HCT116 (cell line): ENCODE measurements at regions not wholly inside any gene's neighbourhood (a gene's known extent, or its start where the extent isn't known, plus 50 kb on each side); places are given as distances from the start of the nearest gene placed in this dataset.

ENCODE experiments used
- ATAC-seq: fragments of 200-7000 bp; cut with Tn5 transposase; 2 replicates; pipeline ENCODE4 v1.9.1; 2020; ENCODE audit warnings: mild to moderate bottlenecking, moderate library complexity
- BruUV-seq: library from RNA; stranded (reverse); fragments of 400-500 nt; replicated peaks from 2 replicates; lab custom pipeline; 2021; lab: Mats Ljungman, UMichigan
- CTCF ChIA-PET: fragments of 300-600 bp; sonication (Branson Sonifier 250); formaldehyde crosslinking; loops from one replicate; lab custom pipeline; 2021; ENCODE audit warnings: antibody characterized with exemption; lab: Charles Lee
- POLR2A ChIA-PET: fragments of 300-600, 350-600 bp; sonication (Branson Sonifier 250); formaldehyde crosslinking; loops from one replicate; lab custom pipeline; 2021; ENCODE audit warnings: antibody characterized with exemption; lab: Charles Lee
- RAD21 ChIA-PET, 2 experiments: fragments of 300-600 bp; sonication (Branson Sonifier 250); formaldehyde crosslinking; loops; one replicate each; lab custom pipeline; 2023; ENCODE audit warnings: low total read pairs in 2 of 2; ENCODE audit not compliant: uncharacterized antibody in 2 of 2, unreplicated experiment in 2 of 2, low non-redundant PET in 1 of 2; lab: Charles Lee
- DNase-seq: peaks from one replicate; pipeline ENCODE4 v3.0.0-alpha.2; 2010; ENCODE audit warnings: low read depth, low spot score
- H2AFZ ChIP-seq: fragments of 200-600 bp; shearing (Covaris generic), sonication (generic); 2 replicates; pipeline ENCODE4 v1.6.1; 2017; ENCODE audit warnings: low read depth, mixed run types, mixed read lengths, antibody characterized with exemption, low read length; ENCODE audit not compliant: poor library complexity, severe bottlenecking
- H3K27ac ChIP-seq: 2 replicates; pipeline ENCODE4 v1.5.1; 2012; ENCODE audit warnings: low read depth, low read length
- H3K27me3 ChIP-seq: fragments of 200-600 bp; sonication (generic); 2 replicates; pipeline ENCODE4 v1.6.1; 2016; ENCODE audit warnings: mixed run types, low read length, mixed read lengths; ENCODE audit not compliant: insufficient read depth
- H3K36me3 ChIP-seq, 2 experiments: fragments of 200-500 bp in 1 of 2; fragments of 200-600 bp in 1 of 2; sonication (Bioruptor generic) in 1 of 2; sonication (generic) in 1 of 2; 2 replicates each; pipeline versions ENCODE4 v1.5.1 to v1.6.1; 2014 to 2016; ENCODE audit warnings: low read length in 2 of 2, inconsistent platforms in 1 of 2, mixed read lengths in 1 of 2, mixed run types in 1 of 2; ENCODE audit not compliant: insufficient read depth in 2 of 2, control insufficient read depth in 1 of 2
- H3K4me1 ChIP-seq, 2 experiments: fragments of 200-600 bp in 1 of 2; sonication (generic) in 1 of 2; 2 replicates each; pipeline versions ENCODE4 v1.5.1 to v1.6.1; 2012 to 2017; ENCODE audit warnings: low read length in 2 of 2, inconsistent platforms in 1 of 2, mild to moderate bottlenecking in 1 of 2, mixed read lengths in 1 of 2, mixed run types in 1 of 2, moderate library complexity in 1 of 2; ENCODE audit not compliant: insufficient read depth in 2 of 2, control insufficient read depth in 1 of 2
- H3K4me2 ChIP-seq: fragments of 200-600 bp; sonication (generic); 2 replicates; pipeline ENCODE4 v1.6.1; 2017; ENCODE audit warnings: mixed run types, low read length, mixed read lengths
- H3K4me3 ChIP-seq, 2 experiments: fragments of 200-600 bp in 1 of 2; sonication (generic) in 1 of 2; replicated peaks in 1 of 2; 2 replicates each; pipeline ENCODE4 v1.5.1; 2011 to 2016; ENCODE audit warnings: low read length in 2 of 2, control low read depth in 1 of 2, low read depth in 1 of 2, mild to moderate bottlenecking in 1 of 2, mixed read lengths in 1 of 2, mixed run types in 1 of 2
- H3K79me2 ChIP-seq: fragments of 200-600 bp; sonication (generic); 2 replicates; pipeline ENCODE4 v1.6.1; 2017; ENCODE audit warnings: mild to moderate bottlenecking, mixed run types, low read length, moderate library complexity, mixed read lengths; ENCODE audit not compliant: insufficient read depth
- H3K9ac ChIP-seq: fragments of 200-600 bp; sonication (generic); 2 replicates; pipeline ENCODE4 v1.6.1; 2016; ENCODE audit warnings: low read length, mixed read lengths
- H3K9me2 ChIP-seq: fragments of 200-600 bp; sonication (generic), shearing (Covaris generic); 2 replicates; pipeline ENCODE4 v1.6.1; 2017; ENCODE audit warnings: mixed run types, mild to moderate bottlenecking, moderate library complexity; ENCODE audit not compliant: insufficient read depth
- H3K9me3 ChIP-seq, 2 experiments: fragments of 200-500 bp in 1 of 2; fragments of 200-600 bp in 1 of 2; sonication (Bioruptor generic) in 1 of 2; sonication (generic) in 1 of 2; 2 replicates each; pipeline ENCODE4 v1.6.1; 2014 to 2017; ENCODE audit warnings: low read length in 2 of 2, mixed read lengths in 2 of 2, inconsistent platforms in 1 of 2, low read depth in 1 of 2, mild to moderate bottlenecking in 1 of 2, mixed run types in 1 of 2, moderate library complexity in 1 of 2; ENCODE audit not compliant: control insufficient read depth in 1 of 2, insufficient read depth in 1 of 2
- H4K20me1 ChIP-seq: fragments of 200-600 bp; sonication (generic), shearing (Covaris generic); 2 replicates; pipeline ENCODE4 v1.6.1; 2017; ENCODE audit warnings: mixed run types, mild to moderate bottlenecking, moderate library complexity; ENCODE audit not compliant: insufficient read depth
- ATF3 ChIP-seq: IDR thresholded peaks from 2 replicates; pipeline ENCODE4 v1.6.1; 2012
- CEBPB ChIP-seq: IDR thresholded peaks from 2 replicates; pipeline ENCODE4 v1.6.1; 2012; ENCODE audit warnings: low read depth
- CTCF ChIP-seq, 3 experiments: fragments of 200-600 bp in 1 of 3; sonication (generic) in 1 of 3; IDR thresholded peaks in 2 of 3; conservative IDR thresholded peaks in 1 of 3; 2 replicates each; pipeline ENCODE4 v1.5.1; 2012 to 2017; ENCODE audit warnings: low read depth in 2 of 3, low read length in 2 of 3, antibody characterized with exemption in 1 of 3, borderline replicate concordance in 1 of 3, control low read depth in 1 of 3, mild to moderate bottlenecking in 1 of 3, mixed read lengths in 1 of 3, mixed run types in 1 of 3, moderate library complexity in 1 of 3; ENCODE audit not compliant: insufficient read depth in 1 of 3
- EGR1 ChIP-seq: IDR thresholded peaks from 2 replicates; pipeline ENCODE4 v1.6.1; 2012; ENCODE audit warnings: low read depth
- ZFX ChIP-seq: fragments of 450-650 bp; IDR thresholded peaks from 2 replicates; pipeline ENCODE4 v1.6.1; 2017
- intact Hi-C: fragments of 100-400 bp; cut with micrococcal nuclease; formaldehyde crosslinking; loops from 2 replicates; pipeline ENCODE4 v1.10.0; 2022
- TF ChIP-seq, protein P1 (sequence below): IDR thresholded peaks from 2 replicates; pipeline ENCODE4 v1.6.1; 2011; ENCODE audit warnings: mild to moderate bottlenecking, low read length, moderate library complexity; ENCODE audit not compliant: insufficient replicate concordance; ENCODE audit errors: extremely low read depth

DNA sequence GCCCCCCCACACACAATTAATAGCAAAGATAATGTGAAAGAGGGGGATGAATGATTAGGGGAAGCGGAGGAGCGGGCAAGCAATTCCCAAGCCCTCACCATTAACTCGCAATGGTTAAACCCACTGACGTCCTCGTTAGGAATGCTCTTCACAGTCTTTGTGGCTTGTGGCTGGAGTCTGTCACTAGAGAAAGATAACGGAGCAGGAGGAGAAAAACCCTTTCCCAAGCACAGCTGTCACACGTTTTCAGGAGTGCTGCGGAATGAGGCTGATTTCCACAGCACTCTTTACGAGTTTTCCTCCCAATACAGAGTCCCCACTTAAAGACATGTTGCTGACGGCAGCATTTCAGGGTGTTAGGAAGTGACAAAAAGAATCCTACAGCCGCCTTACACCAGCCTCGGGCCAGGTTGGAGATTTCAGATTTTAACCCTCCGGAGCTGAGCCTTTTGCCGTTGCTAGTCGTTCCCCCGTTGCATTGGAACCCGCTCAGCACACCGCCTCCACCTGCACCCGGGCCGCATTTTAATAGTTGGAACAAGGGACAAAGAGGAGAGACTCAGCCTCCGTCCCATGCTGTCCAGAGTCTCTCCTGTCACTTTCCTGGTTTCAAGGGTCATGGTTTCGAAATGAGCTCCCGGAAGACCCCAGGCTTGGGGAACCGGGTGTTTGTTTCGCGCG is 92.2 kb downstream of the GEMIN8 start:
- ChIA-PET RAD21 (no interaction called here), POLR2A (interaction anchor here (0.6 kb wide), 1 partner anchor 329 kb away, joined by 3 read pairs; no protein-coding TSS in a partner anchor), CTCF (no interaction called here)
- H3K36me3 ChIP-seq: no peaks in the 10 kb centered on the region
- TF ChIP-seq, protein P1, sequence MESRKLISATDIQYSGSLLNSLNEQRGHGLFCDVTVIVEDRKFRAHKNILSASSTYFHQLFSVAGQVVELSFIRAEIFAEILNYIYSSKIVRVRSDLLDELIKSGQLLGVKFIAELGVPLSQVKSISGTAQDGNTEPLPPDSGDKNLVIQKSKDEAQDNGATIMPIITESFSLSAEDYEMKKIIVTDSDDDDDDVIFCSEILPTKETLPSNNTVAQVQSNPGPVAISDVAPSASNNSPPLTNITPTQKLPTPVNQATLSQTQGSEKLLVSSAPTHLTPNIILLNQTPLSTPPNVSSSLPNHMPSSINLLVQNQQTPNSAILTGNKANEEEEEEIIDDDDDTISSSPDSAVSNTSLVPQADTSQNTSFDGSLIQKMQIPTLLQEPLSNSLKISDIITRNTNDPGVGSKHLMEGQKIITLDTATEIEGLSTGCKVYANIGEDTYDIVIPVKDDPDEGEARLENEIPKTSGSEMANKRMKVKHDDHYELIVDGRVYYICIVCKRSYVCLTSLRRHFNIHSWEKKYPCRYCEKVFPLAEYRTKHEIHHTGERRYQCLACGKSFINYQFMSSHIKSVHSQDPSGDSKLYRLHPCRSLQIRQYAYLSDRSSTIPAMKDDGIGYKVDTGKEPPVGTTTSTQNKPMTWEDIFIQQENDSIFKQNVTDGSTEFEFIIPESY: no peak
- no peaks in the 10 kb centered on the region for H3K27me3 ChIP-seq
- no peaks in the 10 kb centered on the region for H3K9me3 ChIP-seq
- peak overlapping the region; percentile 27; the same call in 1 of the 2 replicates for H3K9ac ChIP-seq
- H3K4me1 ChIP-seq: no peaks in the 10 kb centered on the region; a peak in 1 of 4 replicates
- no peaks in the 10 kb centered on the region for H4K20me1 ChIP-seq
- H3K27ac ChIP-seq: no peak overlapping the region
- peak overlapping the region; percentile 41 to 54 for H3K4me3 ChIP-seq
- no peaks in the 10 kb centered on the region for H3K9me2 ChIP-seq
- H3K79me2 ChIP-seq: no peaks in the 10 kb centered on the region
- H3K4me2 ChIP-seq: peak overlapping the region; percentile 79
- BruUV-seq: no TSS peak
- ATAC-seq (peak; percentile 64), DNase-seq (no peak)
- intact Hi-C loops: loop anchor here (10.0 kb wide), 1 partner anchor 87 kb away; the partner anchor contains the start of gene GEMIN8
- peak overlapping the region; percentile 41 for H2AFZ ChIP-seq

- CTCF ChIA-PET: no interaction called here
- Histone ChIP-seq H4K20me1 (no peaks in the 10 kb centered on the region), H2AFZ (no peak overlapping the region), H3K79me2 (no peaks in the 10 kb centered on the region), H3K4me1 (no peaks in the 10 kb centered on the region; a peak in 1 of 4 replicates), H3K36me3 (no peaks in the 10 kb centered on the region), H3K4me3 (no peak overlapping the region), H3K9me2 (no peaks in the 10 kb centered on the region), H3K4me2 (no peak overlapping the region), H3K9me3 (no peaks in the 10 kb centered on the region), H3K27ac (no peak overlapping the region), H3K27me3 (no peaks in the 10 kb centered on the region), H3K9ac (no peak overlapping the region)
- BruUV-seq: no TSS peak
- POLR2A ChIA-PET: no interaction called here
- ATAC-seq (no peak), DNase-seq (no peak)
- RAD21 ChIA-PET: no interaction called here
- no peak for TF ChIP-seq ATF3
- no peak for TF ChIP-seq CTCF (IDR thresholded peaks at IDR 0.05 in 2 of 3, conservative IDR thresholded peaks at IDR 0.05 in 1 of 3; ENCODE audit: borderline replicate concordance in 1 of 3, insufficient read depth in 1 of 3, low read depth in 2 of 3, low read length in 2 of 3)
- TF ChIP-seq CEBPB: no peak
- no peak for TF ChIP-seq ZFX
- no peak for TF ChIP-seq EGR1
- intact Hi-C loops: loop anchor here (10.0 kb wide), 1 partner anchor 88 kb away; the partner anchor contains the start of gene GEMIN8
Observed at GRCh38 chrX:13936521-13937225, 93.0 kb downstream of the GEMIN8 start.
